DOHH2 (cell line): ENCODE measurements at regions not wholly inside any gene's neighbourhood (a gene's known extent, or its start where the extent isn't known, plus 50 kb on each side); places are given as distances from the start of the nearest gene placed in this dataset.

ENCODE experiments used
- EZH2phosphoT487 ChIP-seq: fragments of 200-600 bp; sonication (generic); IDR thresholded peaks from 2 replicates; pipeline ENCODE4 v1.6.1; 2017; ENCODE audit warnings: borderline replicate concordance, mild to moderate bottlenecking, antibody characterized with exemption, low read length, moderate library complexity, mixed read lengths
- TF ChIP-seq, protein P1 (sequence below): fragments of 200-600 bp; sonication (generic); IDR thresholded peaks from one replicate; pipeline ENCODE4 v1.5.1; 2014; ENCODE audit warnings: antibody characterized with exemption, mild to moderate bottlenecking, low read depth, low read length; ENCODE audit not compliant: poor library complexity, severe bottlenecking

DNA sequence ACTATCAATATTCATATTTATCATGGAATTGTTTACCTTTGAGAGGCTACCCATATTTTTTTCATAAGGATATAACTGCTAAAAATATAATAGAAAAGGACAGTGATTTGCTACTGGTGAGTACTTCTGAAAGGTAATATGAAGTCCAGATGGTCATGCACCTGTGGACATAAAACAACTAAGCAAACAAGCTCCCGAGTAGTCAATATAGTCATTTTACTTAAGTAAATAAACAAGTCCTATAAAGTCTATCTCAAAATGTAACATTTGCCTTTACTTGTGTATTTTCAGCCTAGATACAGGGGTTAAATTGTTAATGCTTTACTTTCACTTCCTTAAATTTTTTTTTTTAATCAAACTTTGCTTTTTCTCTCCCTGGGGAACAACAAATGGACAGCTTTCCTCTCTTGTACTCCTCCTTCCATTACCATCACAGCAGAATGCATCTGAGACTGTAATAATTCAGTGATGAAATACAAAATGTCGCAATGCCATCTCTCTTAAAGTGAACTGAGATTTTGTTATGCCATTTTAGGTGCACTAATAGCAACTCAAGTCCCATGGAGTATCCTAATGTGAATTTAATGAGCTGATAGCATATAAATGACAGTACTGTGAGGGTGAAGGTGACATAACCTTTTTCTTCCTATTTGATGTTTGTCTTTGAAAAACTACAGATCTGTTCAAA is 1325.4 kb upstream of the ZEB2 start:
- TF ChIP-seq EZH2phosphoT487, result no peak
- TF ChIP-seq, protein P1, sequence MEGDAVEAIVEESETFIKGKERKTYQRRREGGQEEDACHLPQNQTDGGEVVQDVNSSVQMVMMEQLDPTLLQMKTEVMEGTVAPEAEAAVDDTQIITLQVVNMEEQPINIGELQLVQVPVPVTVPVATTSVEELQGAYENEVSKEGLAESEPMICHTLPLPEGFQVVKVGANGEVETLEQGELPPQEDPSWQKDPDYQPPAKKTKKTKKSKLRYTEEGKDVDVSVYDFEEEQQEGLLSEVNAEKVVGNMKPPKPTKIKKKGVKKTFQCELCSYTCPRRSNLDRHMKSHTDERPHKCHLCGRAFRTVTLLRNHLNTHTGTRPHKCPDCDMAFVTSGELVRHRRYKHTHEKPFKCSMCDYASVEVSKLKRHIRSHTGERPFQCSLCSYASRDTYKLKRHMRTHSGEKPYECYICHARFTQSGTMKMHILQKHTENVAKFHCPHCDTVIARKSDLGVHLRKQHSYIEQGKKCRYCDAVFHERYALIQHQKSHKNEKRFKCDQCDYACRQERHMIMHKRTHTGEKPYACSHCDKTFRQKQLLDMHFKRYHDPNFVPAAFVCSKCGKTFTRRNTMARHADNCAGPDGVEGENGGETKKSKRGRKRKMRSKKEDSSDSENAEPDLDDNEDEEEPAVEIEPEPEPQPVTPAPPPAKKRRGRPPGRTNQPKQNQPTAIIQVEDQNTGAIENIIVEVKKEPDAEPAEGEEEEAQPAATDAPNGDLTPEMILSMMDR, result no peak
